GM12878 (cell line): ENCODE measurements at regions not wholly inside any gene's neighbourhood (a gene's known extent, or its start where the extent isn't known, plus 50 kb on each side); places are given as distances from the start of the nearest gene placed in this dataset.

Source experiments
- ATAC-seq: fragments of 200-7000 bp; cut with Tn5 transposase; 3 replicates; pipeline ENCODE4 v1.9.1; 2020; ENCODE audit warnings: mild to moderate bottlenecking, moderate library complexity
- BruUV-seq: library from RNA; stranded (reverse); fragments of 400-500 nt; replicated peaks from 2 replicates; lab custom pipeline; 2021; lab: Mats Ljungman, UMichigan
- CTCF ChIA-PET: fragments of 300-600 bp; sonication (Branson Sonifier 250); formaldehyde crosslinking; extraction: SDS; loops from one replicate; lab custom pipeline; 2021; ENCODE audit warnings: inconsistent platforms; lab: Yijun Ruan, JAX
- POLR2A ChIA-PET: fragments of 350-600 bp; formaldehyde crosslinking; extraction: SDS; loops from one replicate; lab custom pipeline; 2021; ENCODE audit warnings: inconsistent platforms; lab: Charles Lee
- RAD21 ChIA-PET: fragments of 300-600 bp; sonication (Branson Sonifier 250); formaldehyde crosslinking; loops from one replicate; lab custom pipeline; 2023; ENCODE audit warnings: antibody characterized with exemption; ENCODE audit not compliant: unreplicated experiment; lab: Charles Lee
- SMC1A ChIA-PET: fragments of 300-600 bp; sonication (Branson Sonifier 250); formaldehyde crosslinking; loops from one replicate; lab custom pipeline; 2023; ENCODE audit not compliant: unreplicated experiment, uncharacterized antibody; lab: Charles Lee
- DNase-seq: peaks from one replicate; pipeline ENCODE4 v3.0.0-alpha.2; 2011; ENCODE audit warnings: low read depth, low spot score
- FAIRE-seq: peaks from 3 replicates; lab custom pipeline; 2011; peaks lifted over from hg19 to GRCh38; lab: Jason Lieb, UNC
- H2AFZ ChIP-seq: 2 replicates; pipeline ENCODE4 v1.6.0; 2011; ENCODE audit warnings: low read depth, low read length, control low read depth; ENCODE audit not compliant: control insufficient read depth
- H3K27ac ChIP-seq: 2 replicates; pipeline ENCODE4 v1.5.1; 2011; ENCODE audit warnings: control low read depth; ENCODE audit not compliant: control insufficient read depth, insufficient read depth
- H3K27me3 ChIP-seq, 2 experiments: replicated peaks in 1 of 2; 2 replicates each; pipeline versions ENCODE4 v1.6.0 to v1.6.1; 2011; ENCODE audit warnings: low read length in 1 of 2; ENCODE audit not compliant: control insufficient read depth in 2 of 2, insufficient read depth in 2 of 2
- H3K36me3 ChIP-seq, 2 experiments: 2 replicates each; pipeline ENCODE4 v1.5.1; 2011; ENCODE audit warnings: low read length in 1 of 2; ENCODE audit not compliant: control insufficient read depth in 2 of 2, insufficient read depth in 2 of 2
- H3K4me1 ChIP-seq: 2 replicates; pipeline ENCODE4 v1.6.1; 2011; ENCODE audit warnings: mild to moderate bottlenecking, low read length, moderate library complexity, mixed read lengths; ENCODE audit not compliant: control insufficient read depth, insufficient read depth
- H3K4me2 ChIP-seq: 2 replicates; pipeline ENCODE4 v1.6.0; 2011; ENCODE audit warnings: control low read depth; ENCODE audit not compliant: control insufficient read depth, insufficient read depth
- H3K4me3 ChIP-seq: fragments of 200-600 bp; sonication (generic); 2 replicates; pipeline ENCODE4 v1.5.1; 2016
- H3K79me2 ChIP-seq: 2 replicates; pipeline ENCODE4 v1.6.0; 2011; ENCODE audit warnings: low read length; ENCODE audit not compliant: control insufficient read depth, insufficient read depth
- H3K9ac ChIP-seq: 2 replicates; pipeline ENCODE4 v1.8.0; 2011; ENCODE audit warnings: low read length, control low read depth, mixed read lengths; ENCODE audit not compliant: control insufficient read depth, insufficient read depth
- H3K9me3 ChIP-seq: replicated peaks from 3 replicates; pipeline ENCODE4 v1.5.1; 2011; ENCODE audit warnings: mild to moderate bottlenecking, low read length; ENCODE audit not compliant: control insufficient read depth, insufficient read depth
- H4K20me1 ChIP-seq: 2 replicates; pipeline ENCODE4 v1.6.0; 2011; ENCODE audit not compliant: control insufficient read depth, insufficient read depth
- CBFB ChIP-seq: IDR thresholded peaks from 2 replicates; pipeline ENCODE4 v1.6.1; 2016; ENCODE audit warnings: antibody characterized with exemption, low read depth
- ETV6 ChIP-seq, 2 experiments: fragments of 450-650 bp in 1 of 2; IDR thresholded peaks in 1 of 2; conservative IDR thresholded peaks in 1 of 2; 2 replicates each; pipeline ENCODE4 v1.6.1; 2014; ENCODE audit warnings: antibody characterized with exemption in 1 of 2, borderline replicate concordance in 1 of 2, low read depth in 1 of 2, mild to moderate bottlenecking in 1 of 2, moderate library complexity in 1 of 2
- NBN ChIP-seq: fragments of 450-650 bp; IDR thresholded peaks from 2 replicates; pipeline ENCODE4 v1.6.1; 2016
- ZNF274 ChIP-seq: IDR thresholded peaks from one replicate; pipeline ENCODE4 v1.8.0; 2011; ENCODE audit not compliant: insufficient read length, insufficient read depth
- WGBS: methylation state at CpG from one replicate; pipeline ENCODE4 v1.1.6; 2016; ENCODE audit warnings: low lambda C conversion rate; ENCODE audit not compliant: insufficient replicate concordance, insufficient coverage; ENCODE audit errors: missing lambda C conversion rate; 5-methylcytosine and 5-hydroxymethylcytosine counted together
- in situ Hi-C: fragments of 300-500 bp; cut with MboI; formaldehyde crosslinking; loops from 9 replicates; pipeline ENCODE4 v1.14.3; 2018; ENCODE audit warnings: mixed read lengths
- intact Hi-C: fragments of 100-400 bp; cut with micrococcal nuclease; formaldehyde crosslinking; loops from one replicate; pipeline ENCODE4 v1.14.2; 2022; ENCODE audit not compliant: unreplicated experiment
- TF ChIP-seq, protein P1 (sequence below): IDR thresholded peaks from 2 replicates; pipeline ENCODE4 v1.6.1; 2012; ENCODE audit warnings: low read depth, low read length, improper control_type of control experiment

DNA sequence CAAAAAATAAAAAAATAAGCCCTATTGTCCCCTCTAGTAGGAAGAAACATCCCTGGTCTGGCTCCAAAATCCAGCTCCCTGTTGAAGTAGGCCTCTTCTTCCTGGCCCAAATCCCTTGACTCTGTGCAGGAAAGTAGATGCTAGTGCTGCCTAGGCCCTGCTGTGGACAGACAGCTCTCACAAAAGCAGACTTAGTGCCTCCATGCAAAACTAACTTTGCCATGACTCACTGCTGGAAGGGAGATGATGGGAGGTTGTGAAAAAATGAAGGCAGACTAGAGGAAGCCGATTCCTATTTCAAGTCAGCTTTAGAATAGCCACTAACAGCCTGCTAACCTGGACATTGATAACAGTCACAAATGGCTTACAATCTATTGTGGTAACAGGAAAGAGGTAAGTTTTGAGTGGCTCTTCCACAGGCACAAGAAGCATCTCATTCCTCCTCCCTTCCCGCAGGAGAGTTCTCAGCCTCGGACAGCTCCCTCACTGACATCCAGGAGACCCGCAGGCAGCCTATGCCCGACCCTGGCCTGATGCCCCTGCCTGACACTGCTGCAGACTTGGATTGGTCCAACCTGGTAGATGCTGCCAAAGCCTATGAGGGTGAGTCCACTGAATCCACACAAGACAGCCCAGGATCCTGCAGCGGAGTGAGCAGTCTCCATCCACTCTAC, 198.9 kb upstream of the RGS6 start (continued):
- TF ChIP-seq, protein P1, sequence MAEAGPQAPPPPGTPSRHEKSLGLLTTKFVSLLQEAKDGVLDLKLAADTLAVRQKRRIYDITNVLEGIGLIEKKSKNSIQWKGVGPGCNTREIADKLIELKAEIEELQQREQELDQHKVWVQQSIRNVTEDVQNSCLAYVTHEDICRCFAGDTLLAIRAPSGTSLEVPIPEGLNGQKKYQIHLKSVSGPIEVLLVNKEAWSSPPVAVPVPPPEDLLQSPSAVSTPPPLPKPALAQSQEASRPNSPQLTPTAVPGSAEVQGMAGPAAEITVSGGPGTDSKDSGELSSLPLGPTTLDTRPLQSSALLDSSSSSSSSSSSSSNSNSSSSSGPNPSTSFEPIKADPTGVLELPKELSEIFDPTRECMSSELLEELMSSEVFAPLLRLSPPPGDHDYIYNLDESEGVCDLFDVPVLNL = no peak
- TF ChIP-seq ZNF274 = no peak
- no peak for TF ChIP-seq CBFB
- no peak for TF ChIP-seq NBN

DNA sequence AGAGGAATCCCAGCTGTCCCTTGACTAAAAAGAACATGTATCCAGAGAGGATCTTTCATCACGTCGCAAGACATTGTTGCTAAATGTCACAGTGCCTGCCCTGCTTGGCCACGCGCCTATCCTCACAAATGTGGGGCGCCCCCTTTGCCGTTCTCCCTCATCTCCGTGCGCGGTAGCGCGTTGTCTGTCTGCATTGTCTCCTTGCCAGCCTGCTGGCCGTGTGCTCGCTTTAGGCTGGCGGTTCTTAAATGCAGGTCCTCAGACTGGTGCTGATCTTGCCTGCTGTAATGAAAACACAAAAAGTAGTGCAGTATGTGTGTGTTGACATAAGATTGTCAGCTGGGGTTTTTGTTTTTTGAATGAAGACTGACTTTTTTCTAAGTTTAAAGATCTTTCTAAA, 198.2 kb upstream of the RGS6 start:
- WGBS = 99% methylated on average over 14 of the region's 14 CpGs
- CTCF ChIA-PET = interaction anchor here (1.0 to 1.3 kb wide), 4 partner anchors 13 to 596 kb away, joined by 3 to 4 read pairs (median 4); no protein-coding TSS in a partner anchor
- no peaks in the 10 kb centered on the region for H3K9me3 ChIP-seq

More for the DNA sequence above, 198.2 kb upstream of the RGS6 start:
- no TSS peak for BruUV-seq
- H3K27ac ChIP-seq = no peak overlapping the region
- no peak overlapping the region for H3K4me3 ChIP-seq
- H2AFZ ChIP-seq = no peak overlapping the region
- no peak overlapping the region for H3K9ac ChIP-seq
- H3K79me2 ChIP-seq = no peaks in the 10 kb centered on the region
- ATAC-seq = no peak
- H3K27me3 ChIP-seq = no peaks in the 10 kb centered on the region
- no peaks in the 10 kb centered on the region for H4K20me1 ChIP-seq
- POLR2A ChIA-PET = no interaction called here
- TF ChIP-seq ETV6 (conservative IDR thresholded peaks at IDR 0.05 in 1 of 2, IDR thresholded peaks at IDR 0.05 in 1 of 2; ENCODE audit: borderline replicate concordance in 1 of 2, low read depth in 1 of 2) = no peak
- TF ChIP-seq, all 136 proteins: peak for 0
- intact Hi-C loops = no loop called here
- in situ Hi-C loops = no loop called here
- Histone ChIP-seq H3K4me1 (no peaks in the 10 kb centered on the region), H3K4me2 (no peak overlapping the region), H3K36me3 (peaks cover 46 to 55% of the 10 kb centered on the region in 2 experiments)
- FAIRE-seq (no peak), DNase-seq (no peak)
- RAD21 ChIA-PET = interaction anchor here (0.9 to 1.5 kb wide), 2 partner anchors 581 to 592 kb away, joined by 4 read pairs; no protein-coding TSS in a partner anchor
- SMC1A ChIA-PET = interaction anchor here (1.2 to 1.4 kb wide), 3 partner anchors 10 to 329 kb away, joined by 3 to 4 read pairs (median 3); no protein-coding TSS in a partner anchor
